HG03097 (cell line): ENCODE measurements at regions not wholly inside any gene's neighbourhood (a gene's known extent, or its start where the extent isn't known, plus 50 kb on each side); places are given as distances from the start of the nearest gene placed in this dataset.
"Not testable (repeated sequence)": the region's sequence is repeated elsewhere in the genome, so short reads cannot be mapped to it uniquely, and the experiment has no call there.

Experiments
- ATAC-seq: cut with Tn5 transposase; IDR thresholded peaks from one replicate; pipeline ENCODE4 v1.9.1; 2021; ENCODE audit not compliant: unreplicated experiment, low FRiP score

DNA sequence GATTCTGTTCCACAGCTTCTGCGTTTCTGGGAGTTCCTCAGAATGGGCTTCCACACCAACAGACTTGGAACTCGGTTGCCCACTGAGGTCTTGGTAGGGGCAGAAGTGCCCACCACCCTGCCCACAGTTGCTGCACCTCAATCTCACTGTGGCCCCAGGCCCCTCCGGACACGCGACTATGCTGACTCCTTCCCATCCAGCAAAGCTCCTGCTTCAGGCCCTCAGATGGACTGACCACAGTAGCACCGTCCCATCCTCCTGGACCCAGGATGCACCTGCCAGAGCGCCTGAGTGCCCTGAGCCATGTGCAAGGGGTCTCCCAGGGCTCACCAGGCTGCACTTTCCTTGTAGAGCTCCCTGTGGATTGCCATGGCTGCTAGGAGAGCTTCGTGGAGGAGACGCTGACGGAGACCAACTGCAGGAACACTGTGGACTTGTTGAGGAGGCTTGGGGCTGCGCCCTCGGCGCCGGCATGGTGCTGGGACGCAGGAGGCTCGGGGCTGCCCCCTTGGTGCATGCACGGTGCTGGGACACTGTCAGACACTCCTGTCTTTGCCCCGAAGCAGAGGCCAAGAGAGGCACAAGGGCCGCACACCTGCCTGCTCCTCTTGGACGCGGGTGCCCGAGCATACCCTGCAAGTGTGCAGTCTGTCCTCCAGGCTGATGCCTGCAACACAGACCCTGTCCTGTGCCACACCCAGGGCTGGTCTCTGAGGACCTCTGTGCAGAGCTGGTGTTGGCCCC lies 201.3 kb downstream of the LIPI start:
- not testable (repeated sequence) for ATAC-seq

DNA sequence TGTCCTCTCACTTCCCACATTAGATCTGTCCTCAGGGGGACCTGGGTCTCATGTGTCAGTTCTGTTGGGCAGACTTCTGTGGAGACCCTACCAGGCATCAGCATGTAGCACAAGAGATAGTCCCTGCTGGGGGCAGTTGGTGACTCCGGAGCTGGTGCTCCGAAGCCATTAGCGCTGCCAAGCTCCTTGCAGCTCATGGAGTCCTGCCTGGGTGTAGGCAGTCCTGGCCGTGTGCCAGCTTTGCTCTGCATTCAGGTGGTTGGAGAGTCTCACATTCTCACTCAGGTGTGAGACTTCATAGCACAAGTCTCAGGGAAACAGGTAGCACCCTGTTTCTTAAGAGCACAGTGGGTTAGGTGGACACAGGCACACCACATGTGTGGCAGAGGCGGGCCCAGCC lies 202.3 kb downstream of the LIPI start:
- not testable (repeated sequence) for ATAC-seq

DNA sequence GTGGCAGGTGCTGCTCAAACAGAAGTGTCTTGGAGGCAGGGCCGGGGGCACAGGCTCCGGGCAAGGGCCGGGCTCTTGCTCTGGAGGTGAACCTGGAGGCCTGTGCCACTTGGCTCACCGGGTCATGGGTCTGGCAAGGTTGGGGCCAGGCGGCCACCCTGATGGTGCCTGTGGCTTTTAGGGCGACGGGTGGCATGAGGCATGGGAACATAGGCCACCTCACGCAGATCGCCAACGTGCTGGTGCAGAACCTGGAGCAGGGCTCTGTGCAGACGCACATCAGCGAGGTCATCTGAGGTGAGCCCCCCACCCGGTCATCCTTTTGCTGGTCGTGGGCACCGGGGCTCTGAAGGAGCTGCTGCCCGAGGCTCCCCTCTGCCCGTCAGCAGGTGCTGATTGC lies 202.7 kb downstream of the LIPI start:
- ATAC-seq = not testable (repeated sequence)

DNA sequence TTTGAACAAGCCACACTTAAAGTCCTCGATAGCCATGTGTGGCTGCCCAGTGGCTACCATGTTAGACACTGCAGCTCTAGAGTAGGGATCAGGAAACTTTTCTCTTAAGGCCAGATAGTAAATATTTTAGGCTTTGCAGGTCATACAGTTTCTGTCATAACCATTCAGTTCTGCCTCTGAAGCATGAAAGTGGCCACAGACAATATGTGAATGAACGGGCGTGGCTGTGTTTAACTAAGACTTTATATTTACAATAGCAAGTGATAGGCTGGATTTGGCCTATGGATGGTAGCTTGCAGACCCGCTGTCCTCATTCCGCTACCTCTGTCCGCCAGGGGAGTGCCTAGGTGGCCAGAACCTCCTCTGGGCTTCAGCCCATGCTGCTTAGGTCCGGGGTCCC lies 204.6 kb downstream of the LIPI start:
- not testable (repeated sequence) for ATAC-seq

DNA sequence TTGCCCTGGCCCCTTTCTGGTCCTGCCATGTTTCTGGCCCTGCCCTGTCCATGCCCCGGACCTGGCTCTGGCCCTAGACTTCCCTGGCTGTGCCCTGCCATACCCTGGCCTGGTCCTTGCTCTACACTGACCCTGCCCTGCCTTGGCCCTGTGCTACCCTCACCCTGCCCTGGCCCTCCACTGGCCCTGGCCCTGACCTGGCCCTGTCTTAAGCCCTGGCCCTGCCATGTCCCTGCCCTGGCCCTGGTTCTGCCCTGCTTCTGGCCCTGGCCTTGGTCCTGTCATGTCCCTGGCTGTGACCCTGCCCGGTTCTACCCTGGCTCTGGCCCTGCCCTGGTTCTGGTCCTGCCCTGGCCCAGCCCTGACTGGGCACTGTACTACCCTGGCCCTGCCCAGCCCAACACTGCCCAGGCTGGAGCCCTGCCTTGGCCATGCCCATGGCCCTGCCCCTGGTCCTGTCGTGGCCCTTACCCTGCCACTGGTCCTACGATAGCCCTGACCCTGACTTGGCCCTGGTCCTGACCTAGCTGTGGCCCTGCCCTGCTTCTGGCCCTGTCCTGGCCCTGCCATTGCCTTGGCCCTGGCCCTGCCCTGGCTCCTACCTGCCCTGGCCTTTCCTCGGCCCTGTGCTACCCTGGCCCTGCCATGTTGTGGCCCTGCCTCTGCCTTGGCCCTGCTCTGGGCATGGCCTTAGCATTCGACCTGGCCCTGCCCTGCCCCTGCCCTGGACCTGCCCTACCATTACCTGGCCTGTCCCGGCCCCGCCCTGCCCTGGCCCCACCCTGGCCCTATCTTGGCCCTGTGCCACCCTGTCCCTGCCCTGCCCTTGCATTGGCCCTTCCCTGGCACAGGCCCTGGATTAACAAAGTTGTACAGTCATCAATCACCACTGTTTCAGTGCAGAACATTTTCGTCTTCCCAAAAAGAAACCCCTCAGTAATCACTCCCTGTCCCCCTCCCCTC lies 223.5 kb downstream of the LIPI start:
- ATAC-seq = not testable (repeated sequence)

DNA sequence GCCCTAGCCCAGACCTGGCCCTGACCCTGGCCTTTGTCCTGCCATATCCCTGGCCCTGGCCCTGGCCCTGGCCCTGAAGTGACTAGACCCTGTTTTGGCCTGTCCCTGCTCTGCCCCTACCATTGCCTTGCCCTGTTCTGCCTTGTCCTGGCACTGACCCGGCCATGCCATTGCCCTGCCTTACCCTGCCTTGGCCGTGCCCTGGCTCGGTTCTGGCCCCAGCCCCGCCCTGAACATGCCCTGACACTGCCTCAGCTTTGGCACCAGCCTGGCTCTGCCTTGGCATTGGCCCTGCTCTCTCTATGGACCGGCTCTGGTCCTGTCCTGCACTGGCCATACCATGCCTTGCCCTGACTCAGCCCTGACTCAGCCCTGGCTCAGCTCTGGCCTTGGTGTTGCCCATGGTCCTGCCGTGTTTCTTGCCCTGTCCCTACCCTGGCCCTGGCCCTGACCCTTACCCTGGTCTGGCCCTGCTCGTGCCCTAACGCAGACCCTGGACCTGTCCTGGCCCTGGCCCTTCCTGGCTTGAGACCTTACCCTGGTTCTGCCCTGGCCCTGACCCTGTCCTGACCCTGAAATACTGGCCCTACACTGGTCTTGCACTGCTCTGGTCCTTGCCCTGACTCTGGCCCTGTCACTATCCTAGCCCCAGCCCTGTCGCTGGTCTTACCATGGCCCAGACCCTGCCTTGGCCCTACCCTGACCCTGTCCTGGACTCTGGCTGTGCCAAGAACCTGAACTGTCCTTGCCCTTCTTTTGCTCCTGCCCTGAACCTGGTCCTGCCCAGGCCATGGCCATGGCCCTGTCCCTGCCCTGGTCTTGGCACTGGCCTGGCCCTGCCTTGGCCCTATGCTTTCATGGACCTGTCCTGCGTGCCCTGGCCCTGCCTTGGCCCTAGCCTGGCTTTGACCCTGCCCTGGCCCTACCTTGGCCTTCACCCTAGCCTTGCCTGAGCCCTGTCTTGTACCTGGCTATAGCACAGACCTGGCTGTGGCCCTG lies 224.6 kb downstream of the LIPI start:
- not testable (repeated sequence) for ATAC-seq

DNA sequence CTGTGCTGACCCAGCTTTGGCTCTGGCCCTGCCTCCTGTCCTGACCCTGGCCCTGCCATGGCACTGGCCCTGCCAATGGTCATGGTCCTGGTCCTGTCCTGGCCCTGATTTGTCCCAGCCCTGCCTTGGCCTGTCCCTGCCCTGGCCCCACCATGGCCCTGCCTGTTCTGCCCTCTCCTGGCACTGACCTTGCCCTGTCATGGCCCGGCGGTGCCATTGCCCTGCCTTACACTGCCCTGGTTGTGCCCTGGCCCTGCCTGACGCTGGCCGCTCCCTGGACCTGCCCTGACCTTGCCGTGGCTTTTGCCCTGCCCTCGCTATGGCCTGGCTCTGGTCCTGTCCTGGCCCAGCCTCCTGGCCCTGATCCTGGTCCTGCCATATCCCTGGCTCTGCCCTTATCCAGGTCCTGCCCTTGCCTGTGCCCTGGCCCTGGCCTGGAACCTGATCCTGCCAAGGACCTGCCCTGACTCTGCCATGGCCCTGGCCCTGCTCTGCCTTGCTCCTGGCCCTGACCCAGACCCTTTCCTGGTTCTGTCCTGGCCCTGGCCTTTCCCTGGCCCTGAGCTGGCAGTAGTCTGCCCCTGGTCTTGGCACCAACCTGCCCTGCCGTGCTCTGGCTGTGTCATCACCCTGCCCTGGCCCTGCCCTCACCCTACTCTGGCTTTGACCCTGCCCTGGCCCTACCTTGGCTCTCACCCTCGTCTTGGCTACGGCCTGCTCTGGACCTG lies 225.5 kb downstream of the LIPI start:
- not testable (repeated sequence) for ATAC-seq

DNA sequence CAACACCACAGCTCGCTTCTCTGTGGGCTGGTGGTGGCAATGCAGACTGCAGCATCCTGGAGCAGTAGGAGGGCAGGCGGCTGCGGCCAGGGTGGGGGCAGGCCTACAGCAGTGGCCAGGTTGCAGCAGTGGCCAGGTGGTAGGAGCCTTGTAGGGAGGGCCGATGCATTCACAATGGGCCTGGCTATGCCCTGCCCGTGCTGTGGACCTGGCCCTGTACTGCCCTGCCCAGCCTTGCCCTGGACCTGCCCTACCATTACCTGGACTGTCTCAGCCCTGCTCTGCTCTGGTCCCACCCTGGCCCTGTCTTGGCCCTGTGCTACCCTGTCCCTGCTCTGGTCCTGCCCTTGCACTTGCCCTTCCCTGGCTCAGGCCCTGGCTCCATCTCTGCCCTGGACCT lies 226.0 kb downstream of the LIPI start:
- not testable (repeated sequence) for ATAC-seq

DNA sequence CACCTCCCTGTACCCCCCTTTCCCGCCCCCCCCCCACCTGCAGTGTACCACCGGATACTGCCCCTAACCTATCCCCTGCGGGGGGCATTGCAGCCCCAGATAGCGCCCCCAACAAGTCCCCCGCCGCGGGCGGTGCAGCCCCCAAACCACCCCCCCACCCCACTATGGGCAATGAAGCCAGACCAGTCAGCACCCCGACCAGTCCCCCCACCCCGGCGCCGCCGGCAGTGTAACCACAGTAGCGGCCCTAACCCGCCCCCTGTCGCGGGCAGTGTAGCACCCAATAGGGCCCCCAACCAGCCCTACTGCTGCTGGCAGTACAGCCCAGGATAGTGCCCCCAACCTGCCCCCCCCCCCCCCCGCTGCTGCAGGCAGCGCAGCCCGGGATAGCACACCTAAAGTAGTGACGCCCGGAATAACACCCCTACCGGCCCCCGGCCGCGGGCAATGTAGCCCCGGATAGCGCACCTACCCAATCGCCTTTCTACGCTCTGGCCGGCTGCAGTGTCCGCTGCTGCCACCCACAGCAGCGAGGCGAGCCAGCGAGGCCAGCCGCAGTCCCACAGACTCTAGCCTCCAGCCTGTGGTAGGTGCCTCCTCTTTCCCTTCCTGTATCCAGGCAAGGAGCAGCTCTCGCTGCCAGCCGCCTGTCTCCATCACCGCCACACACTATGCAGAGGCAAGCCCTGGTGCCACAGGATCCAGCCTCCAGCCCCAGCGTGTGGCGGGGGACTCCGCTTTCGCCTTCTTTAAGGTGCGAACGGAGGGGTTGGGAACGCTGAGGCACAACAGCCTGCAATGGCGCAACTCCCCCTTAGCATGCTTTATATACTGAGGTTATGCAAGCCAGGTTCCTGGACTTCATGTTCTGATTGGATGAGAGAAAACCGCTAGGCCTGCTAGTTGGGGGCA lies 229.3 kb downstream of the LIPI start:
- ATAC-seq = not testable (repeated sequence)

DNA sequence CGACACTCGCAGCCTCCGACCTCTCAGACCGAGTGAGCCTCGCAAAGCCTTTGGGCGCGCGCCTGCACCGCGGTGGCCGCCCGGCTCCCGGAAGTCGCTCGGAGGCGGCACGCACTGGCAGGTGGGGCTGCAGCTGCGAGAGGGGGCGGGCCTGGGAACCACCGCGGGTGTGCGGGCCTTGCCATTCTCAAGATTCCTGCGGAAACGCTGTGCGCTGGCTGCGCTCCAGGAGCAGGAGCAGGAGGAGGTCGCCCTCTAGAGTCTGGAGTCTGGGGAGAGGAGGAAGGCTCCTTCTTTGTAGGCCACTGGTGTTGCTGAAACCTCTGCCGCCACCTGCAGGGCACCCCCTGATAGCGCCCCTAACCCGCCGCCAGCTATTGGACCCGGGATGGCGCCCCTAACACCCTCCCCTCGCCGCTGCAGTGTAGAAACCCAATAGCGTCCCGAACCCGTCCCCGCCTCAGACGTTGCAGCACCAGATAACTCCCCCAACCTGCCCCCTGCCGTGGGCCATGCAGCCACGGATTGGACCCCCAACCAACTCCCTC lies 230.6 kb downstream of the LIPI start:
- peak; percentile 97 for ATAC-seq

DNA sequence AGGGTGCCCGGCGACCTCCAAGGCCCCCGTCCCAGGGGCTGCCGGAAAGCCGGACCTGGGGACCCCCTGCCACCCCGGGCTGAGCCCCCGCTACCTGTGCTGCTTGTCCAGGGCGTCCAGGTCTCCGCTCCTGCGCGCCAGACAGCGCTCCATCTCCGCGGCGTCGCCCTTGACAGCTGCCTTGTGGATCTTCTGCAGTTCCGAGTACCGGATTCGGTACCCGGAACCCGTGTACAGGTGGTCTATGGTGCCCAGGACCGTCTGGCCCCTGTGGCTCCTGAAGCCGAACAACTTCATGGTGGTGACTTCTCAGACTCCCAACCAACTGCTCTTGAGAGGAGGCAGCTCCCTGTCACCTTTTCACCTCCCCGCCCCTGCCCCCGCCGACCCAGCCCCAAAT lies 231.1 kb downstream of the LIPI start:
- ATAC-seq = not testable (repeated sequence)

DNA sequence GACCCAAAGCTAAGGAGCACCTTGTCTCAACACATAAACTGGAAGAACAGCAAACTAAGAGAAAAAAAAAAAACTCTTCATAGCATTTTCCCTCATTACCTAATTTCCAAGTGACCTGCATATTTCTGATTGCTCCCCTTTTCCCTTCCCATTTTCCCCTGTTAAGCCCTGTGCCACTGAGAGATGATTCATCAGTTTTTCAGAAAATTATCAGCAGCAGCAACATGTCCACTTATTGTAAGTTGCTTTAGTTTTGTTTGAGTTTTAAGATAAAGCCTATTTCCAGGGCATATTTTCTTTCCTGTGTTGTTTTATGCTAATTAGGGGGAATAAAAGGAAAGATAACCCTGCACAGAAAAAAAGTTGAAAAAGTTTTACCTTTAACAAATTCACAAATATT lies 236.2 kb downstream of the LIPI start:
- ATAC-seq = not testable (repeated sequence)

DNA sequence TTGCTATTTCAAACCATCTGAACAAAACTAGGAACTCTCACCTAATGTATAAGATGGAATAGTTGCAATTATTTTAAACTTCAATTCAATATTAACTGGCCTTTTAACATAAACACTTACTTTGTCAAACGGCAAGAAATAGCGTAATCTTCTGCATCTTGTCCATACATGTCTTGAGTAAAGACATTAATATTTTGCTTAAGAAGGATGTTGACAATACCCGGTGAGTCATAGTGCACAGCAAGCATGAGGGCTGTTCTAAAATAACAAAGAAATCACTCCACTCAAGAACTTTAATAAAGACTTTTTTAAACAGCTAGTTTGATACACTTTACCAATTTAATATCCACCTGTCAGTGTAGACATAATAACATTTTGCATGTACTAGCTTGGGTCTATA lies 240.9 kb downstream of the LIPI start:
- ATAC-seq = not testable (repeated sequence)

DNA sequence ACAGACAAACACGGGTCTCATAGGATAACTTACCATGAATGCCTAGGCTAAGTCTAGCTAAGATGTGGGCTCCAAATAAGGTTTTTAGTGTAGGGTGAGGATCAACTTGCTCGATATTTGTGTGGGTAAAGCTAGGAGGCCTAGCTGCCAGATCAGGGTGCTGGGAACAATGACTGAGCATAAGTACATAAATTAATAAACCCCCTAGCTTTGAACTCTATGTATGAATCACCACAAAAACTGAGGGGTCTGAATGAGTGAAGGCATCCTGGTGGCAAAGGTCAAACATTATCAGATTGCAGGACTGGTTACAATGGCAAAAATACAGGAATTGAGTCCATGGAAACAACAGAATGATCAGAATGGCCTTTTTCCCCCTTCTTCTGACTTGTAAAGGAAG lies 241.8 kb downstream of the LIPI start:
- ATAC-seq = not testable (repeated sequence)

DNA sequence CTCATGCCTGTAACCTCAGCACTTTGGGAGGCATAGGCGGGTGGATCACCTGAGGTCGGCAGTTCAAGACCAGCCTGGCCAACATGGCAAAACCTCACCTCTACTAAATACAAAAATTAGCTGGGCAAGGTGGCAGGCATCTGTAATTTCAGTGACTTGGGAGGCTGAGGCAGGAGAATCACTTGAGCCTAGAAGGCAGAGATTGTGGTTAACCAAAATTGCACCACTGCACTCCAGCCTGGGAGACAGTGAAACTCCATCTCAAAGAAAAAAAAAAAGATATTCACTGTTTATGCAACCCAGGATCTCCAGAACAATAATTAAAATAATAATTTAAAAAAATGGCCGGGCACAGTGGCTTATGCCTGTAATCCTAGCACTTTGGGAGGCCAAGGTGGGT lies 247.5 kb downstream of the LIPI start:
- ATAC-seq = not testable (repeated sequence)

DNA sequence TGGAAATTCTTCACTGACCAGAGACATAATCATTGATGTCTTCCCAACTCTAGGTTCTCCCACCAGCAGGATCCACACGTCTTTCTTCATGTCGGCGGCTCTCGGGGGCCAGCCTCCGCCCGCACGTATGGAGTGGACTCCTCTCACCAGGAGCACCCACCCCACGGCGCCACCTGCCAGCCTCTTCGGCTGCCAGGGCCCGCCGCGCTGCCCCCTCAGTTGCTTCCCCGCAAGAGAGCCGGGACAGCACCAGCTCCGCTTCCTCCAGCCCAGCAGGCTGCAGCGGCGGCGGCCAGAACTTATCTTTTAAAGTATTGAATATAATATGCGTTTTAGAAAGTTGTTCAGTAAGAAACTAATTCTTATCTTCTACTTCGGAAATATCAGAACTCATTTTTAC lies 273.5 kb downstream of the LIPI start:
- ATAC-seq = no peak

DNA sequence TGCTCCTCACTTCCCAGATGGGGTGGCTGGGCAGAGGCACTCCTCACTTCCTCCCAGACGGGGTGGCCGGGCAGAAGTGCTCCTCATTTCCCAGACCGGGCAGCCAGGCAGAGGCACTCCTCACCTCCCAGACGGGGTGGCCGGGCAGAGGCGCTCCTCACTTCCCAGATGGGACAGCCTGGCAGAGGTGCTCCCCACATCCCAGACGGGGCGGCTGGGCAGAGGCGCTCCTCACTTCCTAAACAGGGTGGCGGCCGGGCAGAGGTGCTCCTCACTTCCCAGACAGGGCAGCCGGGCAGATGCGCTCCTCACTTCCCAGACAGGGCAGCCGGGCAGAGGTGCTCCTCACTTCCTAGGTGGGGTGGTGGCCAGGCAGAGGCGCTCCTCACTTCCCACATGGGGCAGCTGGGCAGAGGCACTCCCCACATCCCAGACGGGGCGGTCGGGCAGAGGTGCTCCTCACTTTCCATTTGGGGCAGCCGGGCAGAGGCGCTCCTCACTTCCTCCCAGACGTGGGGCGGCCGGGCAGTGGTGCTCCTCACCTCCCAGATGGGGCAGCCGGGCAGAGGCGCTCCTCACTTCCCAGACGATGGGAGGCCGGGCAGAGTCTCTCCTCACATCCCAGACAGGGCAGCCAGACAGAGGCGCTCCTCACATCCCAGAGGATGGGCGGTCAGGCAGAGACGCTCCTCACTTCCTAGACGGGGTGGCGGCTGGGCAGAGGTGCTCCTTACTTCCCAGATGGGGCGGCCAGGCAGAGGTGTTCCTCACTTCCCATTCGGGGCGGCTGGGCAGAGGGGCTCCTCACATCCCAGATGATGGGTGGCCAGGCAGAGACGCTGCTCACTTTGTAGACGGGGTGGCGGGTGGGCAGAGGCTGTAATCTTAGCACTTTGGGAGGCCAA lies 274.5 kb downstream of the LIPI start:
- not testable (repeated sequence) for ATAC-seq
